Chondrocyte (in vitro differentiated cells): ENCODE measurements at regions not wholly inside any gene's neighbourhood (a gene's known extent, or its start where the extent isn't known, plus 50 kb on each side); places are given as distances from the start of the nearest gene placed in this dataset.

ENCODE experiments used
- DNase-seq: peaks from one replicate; pipeline ENCODE4 v3.0.0; 2021; ENCODE audit warnings: mixed read lengths, low spot score
- H3K27ac Mint-ChIP-seq: one replicate; pipeline ENCODE4 v1.8.0; 2021; ENCODE audit warnings: mild to moderate bottlenecking, moderate library complexity, mixed read lengths; ENCODE audit not compliant: unreplicated experiment
- H3K27me3 Mint-ChIP-seq: 2 replicates; pipeline ENCODE4 v1.8.0; 2021; ENCODE audit warnings: low read depth, mixed read lengths
- H3K36me3 Mint-ChIP-seq: 2 replicates; pipeline ENCODE4 v1.8.0; 2021; ENCODE audit warnings: low read depth, mixed read lengths
- H3K4me1 Mint-ChIP-seq: 2 replicates; pipeline ENCODE4 v1.8.0; 2021; ENCODE audit warnings: low read depth, mild to moderate bottlenecking, mixed read lengths
- H3K4me3 Mint-ChIP-seq: one replicate; pipeline ENCODE4 v1.8.0; 2021; ENCODE audit warnings: mild to moderate bottlenecking, moderate library complexity, mixed read lengths; ENCODE audit not compliant: unreplicated experiment
- H3K9me3 Mint-ChIP-seq: 2 replicates; pipeline ENCODE4 v1.8.0; 2021; ENCODE audit warnings: low read depth, mixed read lengths
- TF ChIP-seq, protein P1 (sequence below): fragments of 200-600 bp; sonication (generic); IDR thresholded peaks from 2 replicates; pipeline ENCODE4 v1.5.0; 2021; ENCODE audit warnings: antibody characterized with exemption, mild to moderate bottlenecking, moderate library complexity

DNA sequence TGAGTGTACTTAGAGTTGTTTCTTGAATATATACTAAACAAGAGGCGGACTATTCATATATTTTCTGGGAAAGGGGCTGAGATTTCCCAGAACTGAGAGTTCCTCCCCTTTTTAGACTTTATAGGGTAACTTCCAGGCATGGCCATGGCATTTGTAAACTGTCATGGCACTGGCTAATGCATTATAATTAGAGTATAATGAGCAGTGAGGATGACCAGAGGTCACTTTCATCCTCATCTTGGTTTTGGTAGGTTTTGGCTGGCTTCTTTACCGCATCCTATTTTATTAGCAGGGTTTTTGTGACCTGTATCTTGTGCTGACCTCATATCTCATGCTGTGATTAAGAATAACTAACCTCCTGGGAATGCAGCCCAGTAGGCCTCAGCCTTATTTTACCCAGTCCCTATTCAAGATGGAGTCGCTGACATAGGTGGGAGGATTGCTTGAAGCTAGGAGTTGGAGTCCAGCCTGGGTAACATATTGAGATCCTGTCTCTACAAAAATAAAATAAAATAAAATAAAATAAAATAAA, 91.4 kb downstream of the MOBP start:
- no peak for DNase-seq
- Mint-ChIP-seq H3K4me1 (no peaks in the 10 kb centered on the region), H3K9me3 (peaks cover 21% of the 10 kb centered on the region), H3K36me3 (peaks cover 1% of the 10 kb centered on the region), H3K27me3 (peaks cover 4% of the 10 kb centered on the region), H3K4me3 (no peak overlapping the region), H3K27ac (no peak overlapping the region)
- TF ChIP-seq, protein P1, sequence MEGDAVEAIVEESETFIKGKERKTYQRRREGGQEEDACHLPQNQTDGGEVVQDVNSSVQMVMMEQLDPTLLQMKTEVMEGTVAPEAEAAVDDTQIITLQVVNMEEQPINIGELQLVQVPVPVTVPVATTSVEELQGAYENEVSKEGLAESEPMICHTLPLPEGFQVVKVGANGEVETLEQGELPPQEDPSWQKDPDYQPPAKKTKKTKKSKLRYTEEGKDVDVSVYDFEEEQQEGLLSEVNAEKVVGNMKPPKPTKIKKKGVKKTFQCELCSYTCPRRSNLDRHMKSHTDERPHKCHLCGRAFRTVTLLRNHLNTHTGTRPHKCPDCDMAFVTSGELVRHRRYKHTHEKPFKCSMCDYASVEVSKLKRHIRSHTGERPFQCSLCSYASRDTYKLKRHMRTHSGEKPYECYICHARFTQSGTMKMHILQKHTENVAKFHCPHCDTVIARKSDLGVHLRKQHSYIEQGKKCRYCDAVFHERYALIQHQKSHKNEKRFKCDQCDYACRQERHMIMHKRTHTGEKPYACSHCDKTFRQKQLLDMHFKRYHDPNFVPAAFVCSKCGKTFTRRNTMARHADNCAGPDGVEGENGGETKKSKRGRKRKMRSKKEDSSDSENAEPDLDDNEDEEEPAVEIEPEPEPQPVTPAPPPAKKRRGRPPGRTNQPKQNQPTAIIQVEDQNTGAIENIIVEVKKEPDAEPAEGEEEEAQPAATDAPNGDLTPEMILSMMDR = no peak

DNA sequence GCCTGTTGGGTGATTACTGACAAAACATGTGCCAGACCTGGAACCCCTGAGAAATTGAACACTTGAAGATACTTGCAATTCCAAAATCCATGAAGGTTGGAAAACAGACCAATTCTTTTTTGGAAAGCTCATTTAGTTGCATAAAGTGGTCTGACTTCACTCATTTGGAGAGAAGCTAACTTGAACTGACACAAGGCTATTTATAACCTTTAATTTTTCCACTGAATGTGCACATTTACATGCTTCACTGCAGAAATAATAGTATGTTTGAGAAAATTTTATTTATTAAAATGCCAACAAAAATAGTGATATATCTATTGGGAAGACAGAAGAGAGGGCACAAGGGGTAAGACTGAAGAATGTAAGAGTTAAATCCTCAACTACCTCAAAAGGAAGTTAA, 92.1 kb downstream of the MOBP start:
- TF ChIP-seq, protein P1 = no peak
- H3K27ac Mint-ChIP-seq = no peak overlapping the region
- DNase-seq = no peak
- H3K4me1 Mint-ChIP-seq = no peaks in the 10 kb centered on the region
- H3K36me3 Mint-ChIP-seq = peaks cover 1% of the 10 kb centered on the region
- H3K4me3 Mint-ChIP-seq = no peak overlapping the region
- H3K27me3 Mint-ChIP-seq = peaks cover 4% of the 10 kb centered on the region
- H3K9me3 Mint-ChIP-seq = peaks cover 14% of the 10 kb centered on the region

DNA sequence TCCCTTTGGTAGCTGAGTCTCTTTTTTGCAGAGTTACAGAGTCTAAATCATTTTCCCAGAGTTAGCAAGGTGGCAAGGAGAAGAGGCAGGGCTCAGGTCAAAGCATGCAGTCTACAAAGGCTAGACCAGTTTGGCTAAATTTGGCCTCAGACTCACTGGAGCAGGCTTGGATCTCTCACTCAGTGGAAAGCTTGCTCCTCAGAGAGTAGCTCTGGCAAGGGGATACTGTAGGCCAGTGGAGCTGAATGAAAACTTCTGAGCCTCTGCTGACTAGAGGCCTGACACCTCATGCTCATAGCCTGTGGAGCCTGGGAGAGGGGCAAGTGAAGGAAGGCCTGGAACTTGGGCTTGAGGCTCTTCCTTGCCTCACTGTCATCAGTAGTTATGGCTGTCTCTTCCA, 101.0 kb downstream of the MOBP start:
- H3K9me3 Mint-ChIP-seq = no peaks in the 10 kb centered on the region
- TF ChIP-seq, protein P1 = no peak
- no peak overlapping the region for H3K4me3 Mint-ChIP-seq
- no peaks in the 10 kb centered on the region for H3K4me1 Mint-ChIP-seq
- no peaks in the 10 kb centered on the region for H3K36me3 Mint-ChIP-seq
- no peak for DNase-seq
- H3K27me3 Mint-ChIP-seq = peaks cover 9% of the 10 kb centered on the region
- H3K27ac Mint-ChIP-seq = no peak overlapping the region

DNA sequence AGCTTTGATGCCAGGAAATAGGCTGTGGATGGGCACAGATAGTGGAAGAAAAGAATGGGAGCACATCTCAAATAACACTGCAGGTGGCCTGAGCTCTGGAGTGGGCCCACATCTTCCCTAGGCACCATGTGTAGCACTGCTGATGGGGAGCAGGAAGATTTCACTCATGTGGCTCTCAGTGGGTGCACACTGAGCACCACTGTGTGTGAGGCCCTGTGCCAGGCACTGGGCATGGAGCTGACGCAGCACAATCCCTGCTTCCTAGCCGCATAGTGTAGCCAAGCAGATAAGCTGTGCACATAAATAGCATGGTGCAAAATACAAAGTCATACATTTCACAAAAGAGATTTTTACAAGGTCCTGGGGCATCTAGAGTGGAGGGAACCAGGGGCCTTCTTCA, 101.6 kb downstream of the MOBP start:
- H3K9me3 Mint-ChIP-seq = no peaks in the 10 kb centered on the region
- DNase-seq = no peak
- H3K27me3 Mint-ChIP-seq = peaks cover 11% of the 10 kb centered on the region
- no peak overlapping the region for H3K27ac Mint-ChIP-seq
- no peak overlapping the region for H3K4me3 Mint-ChIP-seq
- no peaks in the 10 kb centered on the region for H3K4me1 Mint-ChIP-seq
- no peaks in the 10 kb centered on the region for H3K36me3 Mint-ChIP-seq
- TF ChIP-seq, protein P1 = no peak

DNA sequence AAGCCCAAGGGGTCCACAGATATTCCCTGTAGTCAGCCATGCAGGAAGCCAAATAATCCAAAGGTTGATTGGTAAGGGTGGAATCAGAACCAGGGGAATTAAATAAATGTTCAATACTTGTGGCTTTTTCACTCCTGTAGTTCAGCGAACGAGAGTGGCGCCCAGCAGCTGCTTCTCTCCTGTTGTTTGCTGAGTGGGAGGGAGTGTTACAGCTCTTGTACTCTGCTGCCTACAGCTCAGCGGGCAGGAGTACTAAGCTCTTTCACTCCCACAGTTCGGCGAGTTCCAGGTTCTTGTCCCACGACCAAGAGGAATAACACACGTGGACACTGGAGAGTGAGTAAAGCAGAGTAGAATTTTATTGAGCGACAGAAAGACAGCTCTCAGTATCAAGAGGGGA, 105.9 kb downstream of the MOBP start:
- H3K9me3 Mint-ChIP-seq = no peaks in the 10 kb centered on the region
- TF ChIP-seq, protein P1 = no peak
- H3K27ac Mint-ChIP-seq = no peak overlapping the region
- H3K27me3 Mint-ChIP-seq = peaks cover 4% of the 10 kb centered on the region
- no peak overlapping the region for H3K4me3 Mint-ChIP-seq
- no peaks in the 10 kb centered on the region for H3K36me3 Mint-ChIP-seq
- no peaks in the 10 kb centered on the region for H3K4me1 Mint-ChIP-seq
- no peak for DNase-seq
